HG03095 (cell line): ENCODE measurements at regions not wholly inside any gene's neighbourhood (a gene's known extent, or its start where the extent isn't known, plus 50 kb on each side); places are given as distances from the start of the nearest gene placed in this dataset.

ENCODE experiments used
- ATAC-seq: cut with Tn5 transposase; IDR thresholded peaks from one replicate; pipeline ENCODE4 v1.9.1; 2021; ENCODE audit warnings: moderate library complexity; ENCODE audit not compliant: unreplicated experiment

- no peak for ATAC-seq
Observed at GRCh38 chr10:78985973-78986818, 82.6 kb upstream of the ZMIZ1 start.

- ATAC-seq: no peak
Observed at GRCh38 chr10:78991187-78991586, 77.6 kb upstream of the ZMIZ1 start.

GRCh38 chr10:78992333-78992732, 76.4 kb upstream of the ZMIZ1 start:
- ATAC-seq: no peak

- ATAC-seq: no peak
Observed at GRCh38 chr10:78993261-78993945, 75.4 kb upstream of the ZMIZ1 start.

- ATAC-seq: no peak
Observed at GRCh38 chr10:78995987-78996791, 72.6 kb upstream of the ZMIZ1 start.

GRCh38 chr10:78996792-78997129, 72.0 kb upstream of the ZMIZ1 start:
- ATAC-seq: no peak

GRCh38 chr10:78997635-78998618, 70.8 kb upstream of the ZMIZ1 start:
- ATAC-seq: no peak

GRCh38 chr10:79001082-79001885, 67.5 kb upstream of the ZMIZ1 start:
- ATAC-seq: no peak

GRCh38 chr10:79002336-79002735, 66.4 kb upstream of the ZMIZ1 start:
- ATAC-seq: no peak

- no peak for ATAC-seq
Observed at GRCh38 chr10:79003183-79004100, 65.3 kb upstream of the ZMIZ1 start.

- no peak for ATAC-seq
Observed at GRCh38 chr10:79004311-79004710, 64.5 kb upstream of the ZMIZ1 start.

GRCh38 chr10:79005126-79005810, 63.5 kb upstream of the ZMIZ1 start:
- no peak for ATAC-seq

GRCh38 chr10:79007018-79007417, 61.7 kb upstream of the ZMIZ1 start:
- ATAC-seq: no peak

- no peak for ATAC-seq
Observed at GRCh38 chr10:79007421-79008319, 61.1 kb upstream of the ZMIZ1 start.

- ATAC-seq: no peak
Observed at GRCh38 chr10:79009145-79009544, 59.6 kb upstream of the ZMIZ1 start.

- ATAC-seq: no peak
Observed at GRCh38 chr10:79012567-79012966, 56.2 kb upstream of the ZMIZ1 start.

GRCh38 chr10:79013406-79013987, 55.3 kb upstream of the ZMIZ1 start:
- no peak for ATAC-seq
